GM12878 (cell line): ENCODE measurements at regions not wholly inside any gene's neighbourhood (a gene's known extent, or its start where the extent isn't known, plus 50 kb on each side); places are given as distances from the start of the nearest gene placed in this dataset.

Experiments
- ATAC-seq: fragments of 200-7000 bp; cut with Tn5 transposase; 3 replicates; pipeline ENCODE4 v1.9.1; 2020; ENCODE audit warnings: mild to moderate bottlenecking, moderate library complexity
- BruUV-seq: library from RNA; stranded (reverse); fragments of 400-500 nt; replicated peaks from 2 replicates; lab custom pipeline; 2021; lab: Mats Ljungman, UMichigan
- CTCF ChIA-PET: fragments of 300-600 bp; sonication (Branson Sonifier 250); formaldehyde crosslinking; extraction: SDS; loops from one replicate; lab custom pipeline; 2021; ENCODE audit warnings: inconsistent platforms; lab: Yijun Ruan, JAX
- POLR2A ChIA-PET: fragments of 350-600 bp; formaldehyde crosslinking; extraction: SDS; loops from one replicate; lab custom pipeline; 2021; ENCODE audit warnings: inconsistent platforms; lab: Charles Lee
- RAD21 ChIA-PET: fragments of 300-600 bp; sonication (Branson Sonifier 250); formaldehyde crosslinking; loops from one replicate; lab custom pipeline; 2023; ENCODE audit warnings: antibody characterized with exemption; ENCODE audit not compliant: unreplicated experiment; lab: Charles Lee
- SMC1A ChIA-PET: fragments of 300-600 bp; sonication (Branson Sonifier 250); formaldehyde crosslinking; loops from one replicate; lab custom pipeline; 2023; ENCODE audit not compliant: unreplicated experiment, uncharacterized antibody; lab: Charles Lee
- DNase-seq: peaks from one replicate; pipeline ENCODE4 v3.0.0-alpha.2; 2011; ENCODE audit warnings: low read depth, low spot score
- FAIRE-seq: peaks from 3 replicates; lab custom pipeline; 2011; peaks lifted over from hg19 to GRCh38; lab: Jason Lieb, UNC
- H2AFZ ChIP-seq: 2 replicates; pipeline ENCODE4 v1.6.0; 2011; ENCODE audit warnings: low read depth, low read length, control low read depth; ENCODE audit not compliant: control insufficient read depth
- H3K27ac ChIP-seq: 2 replicates; pipeline ENCODE4 v1.5.1; 2011; ENCODE audit warnings: control low read depth; ENCODE audit not compliant: control insufficient read depth, insufficient read depth
- H3K27me3 ChIP-seq, 2 experiments: replicated peaks in 1 of 2; 2 replicates each; pipeline versions ENCODE4 v1.6.0 to v1.6.1; 2011; ENCODE audit warnings: low read length in 1 of 2; ENCODE audit not compliant: control insufficient read depth in 2 of 2, insufficient read depth in 2 of 2
- H3K36me3 ChIP-seq, 2 experiments: 2 replicates each; pipeline ENCODE4 v1.5.1; 2011; ENCODE audit warnings: low read length in 1 of 2; ENCODE audit not compliant: control insufficient read depth in 2 of 2, insufficient read depth in 2 of 2
- H3K4me1 ChIP-seq: 2 replicates; pipeline ENCODE4 v1.6.1; 2011; ENCODE audit warnings: mild to moderate bottlenecking, low read length, moderate library complexity, mixed read lengths; ENCODE audit not compliant: control insufficient read depth, insufficient read depth
- H3K4me2 ChIP-seq: 2 replicates; pipeline ENCODE4 v1.6.0; 2011; ENCODE audit warnings: control low read depth; ENCODE audit not compliant: control insufficient read depth, insufficient read depth
- H3K4me3 ChIP-seq: fragments of 200-600 bp; sonication (generic); 2 replicates; pipeline ENCODE4 v1.5.1; 2016
- H3K79me2 ChIP-seq: 2 replicates; pipeline ENCODE4 v1.6.0; 2011; ENCODE audit warnings: low read length; ENCODE audit not compliant: control insufficient read depth, insufficient read depth
- H3K9ac ChIP-seq: 2 replicates; pipeline ENCODE4 v1.8.0; 2011; ENCODE audit warnings: low read length, control low read depth, mixed read lengths; ENCODE audit not compliant: control insufficient read depth, insufficient read depth
- H3K9me3 ChIP-seq: replicated peaks from 3 replicates; pipeline ENCODE4 v1.5.1; 2011; ENCODE audit warnings: mild to moderate bottlenecking, low read length; ENCODE audit not compliant: control insufficient read depth, insufficient read depth
- H4K20me1 ChIP-seq: 2 replicates; pipeline ENCODE4 v1.6.0; 2011; ENCODE audit not compliant: control insufficient read depth, insufficient read depth
- ASH2L ChIP-seq: fragments of 300-600, 200-600 bp; sonication (generic); IDR thresholded peaks from 2 replicates; pipeline ENCODE4 v1.6.1; 2017; ENCODE audit warnings: low read depth, mild to moderate bottlenecking, borderline replicate concordance
- CBFB ChIP-seq: IDR thresholded peaks from 2 replicates; pipeline ENCODE4 v1.6.1; 2016; ENCODE audit warnings: antibody characterized with exemption, low read depth
- CBX5 ChIP-seq: sonication (generic); IDR thresholded peaks from 2 replicates; pipeline ENCODE4 v1.6.1; 2016; ENCODE audit warnings: low read depth, moderate library complexity, mild to moderate bottlenecking, inconsistent platforms
- GABPA ChIP-seq: IDR thresholded peaks from 2 replicates; pipeline ENCODE4 v1.6.1; 2014; ENCODE audit warnings: antibody characterized with exemption, low read depth, mild to moderate bottlenecking, inconsistent platforms
- HCFC1 ChIP-seq: fragments of 150-350 bp; IDR thresholded peaks from 2 replicates; pipeline ENCODE4 v1.6.1; 2014; ENCODE audit warnings: low read length
- HDAC6 ChIP-seq: fragments of 200-600 bp; sonication (generic); IDR thresholded peaks from one replicate; pipeline ENCODE4 v1.8.0; 2017; ENCODE audit warnings: antibody characterized with exemption; ENCODE audit not compliant: unreplicated experiment
- KLF5 ChIP-seq: fragments of 450-650 bp; IDR thresholded peaks from 2 replicates; pipeline ENCODE4 v1.6.1; 2014; ENCODE audit warnings: mild to moderate bottlenecking; ENCODE audit not compliant: partially characterized antibody
- LARP7 ChIP-seq: fragments of 450-650 bp; IDR thresholded peaks from 2 replicates; pipeline ENCODE4 v1.6.1; 2017; ENCODE audit warnings: mild to moderate bottlenecking
- NR2C2 ChIP-seq: IDR thresholded peaks from 2 replicates; pipeline ENCODE4 v1.6.1; 2011; ENCODE audit warnings: borderline replicate concordance, low read depth; ENCODE audit not compliant: control insufficient read depth, insufficient read length
- NR2F1 ChIP-seq: fragments of 450-650 bp; conservative IDR thresholded peaks from 2 replicates; pipeline ENCODE4 v1.6.1; 2017; ENCODE audit warnings: mild to moderate bottlenecking
- PAX8 ChIP-seq: fragments of 450-650 bp; IDR thresholded peaks from 2 replicates; pipeline ENCODE4 v1.6.1; 2017; ENCODE audit warnings: mild to moderate bottlenecking, moderate library complexity
- PML ChIP-seq: IDR thresholded peaks from 2 replicates; pipeline ENCODE4 v1.6.1; 2012; ENCODE audit warnings: low read length, inconsistent platforms
- RCOR1 ChIP-seq: conservative IDR thresholded peaks from 2 replicates; pipeline ENCODE4 v1.6.1; 2012; ENCODE audit warnings: low read depth, low read length, improper control_type of control experiment
- SIN3A ChIP-seq: IDR thresholded peaks from 2 replicates; pipeline ENCODE4 v1.6.1; 2012; ENCODE audit warnings: low read depth, low read length, improper control_type of control experiment
- SPI1 ChIP-seq: IDR thresholded peaks from 2 replicates; pipeline ENCODE4 v1.6.1; 2011; ENCODE audit warnings: low read depth, mild to moderate bottlenecking, low read length, moderate library complexity, borderline replicate concordance; ENCODE audit not compliant: insufficient read depth
- SREBF2 ChIP-seq: IDR thresholded peaks from 2 replicates; pipeline ENCODE4 v1.6.1; 2012; ENCODE audit warnings: mild to moderate bottlenecking, low read length
- ZSCAN29 ChIP-seq: fragments of 450-650 bp; IDR thresholded peaks from 2 replicates; pipeline ENCODE4 v1.6.1; 2017; ENCODE audit warnings: mild to moderate bottlenecking, moderate library complexity
- WGBS: methylation state at CpG from one replicate; pipeline ENCODE4 v1.1.6; 2016; ENCODE audit warnings: low lambda C conversion rate; ENCODE audit not compliant: insufficient replicate concordance, insufficient coverage; ENCODE audit errors: missing lambda C conversion rate; 5-methylcytosine and 5-hydroxymethylcytosine counted together
- in situ Hi-C: fragments of 300-500 bp; cut with MboI; formaldehyde crosslinking; loops from 9 replicates; pipeline ENCODE4 v1.14.3; 2018; ENCODE audit warnings: mixed read lengths
- intact Hi-C: fragments of 100-400 bp; cut with micrococcal nuclease; formaldehyde crosslinking; loops from one replicate; pipeline ENCODE4 v1.14.2; 2022; ENCODE audit not compliant: unreplicated experiment
- TF ChIP-seq, protein P1 (sequence below): fragments of 450-650 bp; formaldehyde crosslinking; IDR thresholded peaks from 2 replicates; pipeline ENCODE4 v1.4.0; 2020; ENCODE audit warnings: mild to moderate bottlenecking, moderate library complexity

DNA sequence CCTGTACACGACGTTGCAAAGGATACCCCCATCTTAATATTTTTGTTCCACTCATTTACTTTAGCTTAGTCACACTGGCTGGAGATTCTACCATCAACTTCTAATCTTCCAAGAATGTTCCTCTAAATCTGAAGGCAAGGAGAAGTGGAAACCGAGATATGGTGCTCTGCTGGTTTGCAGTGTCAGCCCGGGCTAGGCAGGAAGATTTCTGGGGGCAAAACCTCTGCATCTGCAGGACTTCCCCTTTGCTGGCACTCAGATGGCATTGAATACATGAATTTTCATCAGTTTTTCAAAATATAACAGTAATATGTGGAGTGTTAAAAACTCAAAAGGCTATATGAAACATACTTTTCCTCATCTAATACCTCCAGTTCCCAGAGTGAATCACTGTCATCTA, 240.4 kb downstream of the RPLP1 start:
- FAIRE-seq: no peak
- 1% methylated on average over 4 of the region's 4 CpGs for WGBS
- no TSS peak for BruUV-seq
- in situ Hi-C loops: no loop called here
- POLR2A ChIA-PET: no interaction called here
- SMC1A ChIA-PET: interaction anchor here (0.7 to 0.9 kb wide), 2 partner anchors 13 to 63 kb away, joined by 3 read pairs; no protein-coding TSS in a partner anchor
- Histone ChIP-seq H3K4me1 (no peaks in the 10 kb centered on the region), H3K4me3 (no peak overlapping the region), H3K27ac (no peak overlapping the region), H3K4me2 (no peak overlapping the region), H4K20me1 (no peaks in the 10 kb centered on the region), H2AFZ (no peak overlapping the region), H3K36me3 (no peaks in the 10 kb centered on the region), H3K27me3 (peaks cover 0 to 1% of the 10 kb centered on the region in 2 experiments; a peak in 2 of 4 replicates), H3K9me3 (peaks cover 21% of the 10 kb centered on the region; the same call in 2 of the 3 replicates), H3K9ac (no peak overlapping the region), H3K79me2 (no peaks in the 10 kb centered on the region)
- intact Hi-C loops: no loop called here
- RAD21 ChIA-PET: no interaction called here
- ATAC-seq: no peak
- CTCF ChIA-PET: no interaction called here
- no peak for TF ChIP-seq KLF5
- no peak for TF ChIP-seq NR2C2
- TF ChIP-seq PML: no peak
- no peak for TF ChIP-seq ZSCAN29
- no peak for TF ChIP-seq PAX8
- TF ChIP-seq HDAC6: no peak
- DNase-seq: no peak

GRCh38 chr15:69696946-69697345, 244.3 kb downstream of the RPLP1 start:
- Histone ChIP-seq H3K27me3 (peaks cover 3% of the 10 kb centered on the region in 2 experiments; a peak in 3 of 4 replicates), H3K4me3 (no peak overlapping the region), H3K4me1 (no peaks in the 10 kb centered on the region), H2AFZ (no peak overlapping the region), H3K36me3 (no peaks in the 10 kb centered on the region), H3K9ac (no peak overlapping the region), H3K9me3 (no peaks in the 10 kb centered on the region; the same call in 2 of the 3 replicates), H3K27ac (no peak overlapping the region), H3K4me2 (no peak overlapping the region), H3K79me2 (no peaks in the 10 kb centered on the region), H4K20me1 (no peaks in the 10 kb centered on the region)
- RAD21 ChIA-PET: interaction anchor here (0.6 to 1.4 kb wide), 2 partner anchors 29 to 402 kb away, joined by 3 read pairs; no protein-coding TSS in a partner anchor
- in situ Hi-C loops (no loop called here), intact Hi-C loops (no loop called here)
- SMC1A ChIA-PET: no interaction called here
- FAIRE-seq (no peak), ATAC-seq (no peak), DNase-seq (no peak)
- 38% methylated on average over 3 of the region's 3 CpGs for WGBS
- CTCF ChIA-PET: interaction anchor here (0.9 kb wide), 1 partner anchor 81 kb away, joined by 3 read pairs; no protein-coding TSS in a partner anchor
- BruUV-seq: no TSS peak
- POLR2A ChIA-PET: no interaction called here
- TF ChIP-seq HCFC1: no peak
- TF ChIP-seq LARP7: no peak
- no peak for TF ChIP-seq SIN3A
- TF ChIP-seq PAX8: no peak
- no peak for TF ChIP-seq ASH2L
- TF ChIP-seq GABPA: no peak
- TF ChIP-seq SPI1: no peak
- no peak for TF ChIP-seq NR2F1
- TF ChIP-seq RCOR1: no peak
- no peak for TF ChIP-seq CBFB
- TF ChIP-seq, protein P1, sequence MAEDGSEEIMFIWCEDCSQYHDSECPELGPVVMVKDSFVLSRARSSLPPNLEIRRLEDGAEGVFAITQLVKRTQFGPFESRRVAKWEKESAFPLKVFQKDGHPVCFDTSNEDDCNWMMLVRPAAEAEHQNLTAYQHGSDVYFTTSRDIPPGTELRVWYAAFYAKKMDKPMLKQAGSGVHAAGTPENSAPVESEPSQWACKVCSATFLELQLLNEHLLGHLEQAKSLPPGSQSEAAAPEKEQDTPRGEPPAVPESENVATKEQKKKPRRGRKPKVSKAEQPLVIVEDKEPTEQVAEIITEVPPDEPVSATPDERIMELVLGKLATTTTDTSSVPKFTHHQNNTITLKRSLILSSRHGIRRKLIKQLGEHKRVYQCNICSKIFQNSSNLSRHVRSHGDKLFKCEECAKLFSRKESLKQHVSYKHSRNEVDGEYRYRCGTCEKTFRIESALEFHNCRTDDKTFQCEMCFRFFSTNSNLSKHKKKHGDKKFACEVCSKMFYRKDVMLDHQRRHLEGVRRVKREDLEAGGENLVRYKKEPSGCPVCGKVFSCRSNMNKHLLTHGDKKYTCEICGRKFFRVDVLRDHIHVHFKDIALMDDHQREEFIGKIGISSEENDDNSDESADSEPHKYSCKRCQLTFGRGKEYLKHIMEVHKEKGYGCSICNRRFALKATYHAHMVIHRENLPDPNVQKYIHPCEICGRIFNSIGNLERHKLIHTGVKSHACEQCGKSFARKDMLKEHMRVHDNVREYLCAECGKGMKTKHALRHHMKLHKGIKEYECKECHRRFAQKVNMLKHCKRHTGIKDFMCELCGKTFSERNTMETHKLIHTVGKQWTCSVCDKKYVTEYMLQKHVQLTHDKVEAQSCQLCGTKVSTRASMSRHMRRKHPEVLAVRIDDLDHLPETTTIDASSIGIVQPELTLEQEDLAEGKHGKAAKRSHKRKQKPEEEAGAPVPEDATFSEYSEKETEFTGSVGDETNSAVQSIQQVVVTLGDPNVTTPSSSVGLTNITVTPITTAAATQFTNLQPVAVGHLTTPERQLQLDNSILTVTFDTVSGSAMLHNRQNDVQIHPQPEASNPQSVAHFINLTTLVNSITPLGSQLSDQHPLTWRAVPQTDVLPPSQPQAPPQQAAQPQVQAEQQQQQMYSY: no peak
- TF ChIP-seq CBX5: no peak
- TF ChIP-seq SREBF2: no peak
